Trophoblast cell (in vitro differentiated cells and primary cell): ENCODE measurements at regions not wholly inside any gene's neighbourhood (a gene's known extent, or its start where the extent isn't known, plus 50 kb on each side); places are given as distances from the start of the nearest gene placed in this dataset.

Experiments used
- DNase-seq, 2 donors: peaks; one replicate each; pipeline ENCODE4 v3.0.0-alpha.2; 2016
- H2AFZ ChIP-seq: 2 replicates; pipeline ENCODE4 v1.6.1; 2013; ENCODE audit warnings: low read length, moderate library complexity, mild to moderate bottlenecking; ENCODE audit not compliant: insufficient read depth, poor library complexity
- H2AK5ac ChIP-seq: 2 replicates; pipeline ENCODE4 v1.6.1; 2013; ENCODE audit warnings: mild to moderate bottlenecking, low read length
- H2BK120ac ChIP-seq: 2 replicates; pipeline ENCODE4 v1.6.1; 2013; ENCODE audit warnings: low read length, mild to moderate bottlenecking, moderate library complexity; ENCODE audit not compliant: insufficient read depth, poor library complexity
- H2BK12ac ChIP-seq: 2 replicates; pipeline ENCODE4 v1.6.1; 2013; ENCODE audit warnings: mild to moderate bottlenecking, low read length, moderate library complexity
- H2BK5ac ChIP-seq: 2 replicates; pipeline ENCODE4 v1.6.1; 2013; ENCODE audit warnings: low read length, low read depth, moderate library complexity, mild to moderate bottlenecking; ENCODE audit not compliant: poor library complexity
- H3K14ac ChIP-seq: 2 replicates; pipeline ENCODE4 v1.6.1; 2013; ENCODE audit warnings: mild to moderate bottlenecking, low read length
- H3K18ac ChIP-seq: 2 replicates; pipeline ENCODE4 v1.6.1; 2013; ENCODE audit warnings: mild to moderate bottlenecking, low read length
- H3K23ac ChIP-seq: 2 replicates; pipeline ENCODE4 v1.6.1; 2013; ENCODE audit warnings: low read length
- H3K27ac ChIP-seq: 2 replicates; pipeline ENCODE4 v1.5.1; 2013; ENCODE audit warnings: low read depth, mild to moderate bottlenecking, inconsistent platforms, low read length, moderate library complexity
- H3K27me3 ChIP-seq: 2 replicates; pipeline ENCODE4 v1.6.1; 2013; ENCODE audit warnings: inconsistent platforms, mild to moderate bottlenecking, low read length, moderate library complexity; ENCODE audit not compliant: insufficient read depth
- H3K36me3 ChIP-seq, 2 experiments: 1 replicate in 1 of 2; 2 replicates in 1 of 2; pipeline ENCODE4 v1.6.1; 2013; ENCODE audit warnings: low read length in 2 of 2, mild to moderate bottlenecking in 2 of 2, moderate library complexity in 1 of 2; ENCODE audit not compliant: insufficient read depth in 2 of 2, control insufficient read depth in 1 of 2
- H3K4ac ChIP-seq: 2 replicates; pipeline ENCODE4 v1.6.1; 2013; ENCODE audit warnings: low read depth, mild to moderate bottlenecking, low read length, moderate library complexity
- H3K4me1 ChIP-seq, 2 experiments: 1 replicate in 1 of 2; 2 replicates in 1 of 2; pipeline ENCODE4 v1.6.1; 2013; ENCODE audit warnings: low read length in 2 of 2, mild to moderate bottlenecking in 2 of 2, moderate library complexity in 1 of 2; ENCODE audit not compliant: insufficient read depth in 2 of 2, control insufficient read depth in 1 of 2
- H3K4me2 ChIP-seq: 2 replicates; pipeline ENCODE4 v1.6.1; 2013; ENCODE audit warnings: inconsistent platforms, mild to moderate bottlenecking, low read length, moderate library complexity
- H3K4me3 ChIP-seq: 2 replicates; pipeline ENCODE4 v1.5.1; 2013; ENCODE audit warnings: mild to moderate bottlenecking, low read depth, low read length, inconsistent platforms
- H3K79me1 ChIP-seq: one replicate; pipeline ENCODE4 v1.6.1; 2013; ENCODE audit warnings: low read length
- H3K79me2 ChIP-seq: 2 replicates; pipeline ENCODE4 v1.6.1; 2013; ENCODE audit warnings: low read length, mild to moderate bottlenecking; ENCODE audit not compliant: control insufficient read depth, insufficient read depth, poor library complexity
- H3K9ac ChIP-seq: 2 replicates; pipeline ENCODE4 v1.6.1; 2013; ENCODE audit warnings: mild to moderate bottlenecking, low read length
- H3K9me3 ChIP-seq: 2 replicates; pipeline ENCODE4 v1.6.1; 2013; ENCODE audit warnings: low read depth, mild to moderate bottlenecking, control low read depth, inconsistent platforms, low read length; ENCODE audit not compliant: insufficient read depth
- H4K12ac ChIP-seq: 2 replicates; pipeline ENCODE4 v1.6.1; 2013; ENCODE audit warnings: low read depth, mild to moderate bottlenecking, low read length, moderate library complexity
- H4K8ac ChIP-seq: 2 replicates; pipeline ENCODE4 v1.6.1; 2013; ENCODE audit warnings: low read depth, mild to moderate bottlenecking, low read length, moderate library complexity
- H4K91ac ChIP-seq: one replicate; pipeline ENCODE4 v1.6.1; 2013; ENCODE audit warnings: low read depth, mild to moderate bottlenecking, low read length, moderate library complexity
- WGBS: extraction: QIAGEN DNeasy Blood & Tissue Kit; methylation state at CpG from one replicate; pipeline ENCODE4 v1.1.7; 2013; ENCODE audit warnings: missing lambda C conversion rate; ENCODE audit not compliant: insufficient read length, insufficient coverage; ENCODE audit errors: extremely low coverage; 5-methylcytosine and 5-hydroxymethylcytosine counted together

- no peak for DNase-seq
- WGBS = no CpG with 5 or more reads among the region's 1 CpG
- Histone ChIP-seq H3K4me2 (no peak overlapping the region), H3K36me3 (no peaks in the 10 kb centered on the region), H3K4ac (no peak overlapping the region), H2AFZ (no peak overlapping the region), H2BK5ac (no peak overlapping the region), H3K79me2 (no peaks in the 10 kb centered on the region), H3K27ac (no peak overlapping the region), H3K14ac (no peak overlapping the region), H3K27me3 (no peaks in the 10 kb centered on the region), H3K4me3 (no peak overlapping the region), H4K12ac (no peak overlapping the region), H4K91ac (no peak overlapping the region), H2BK120ac (no peak overlapping the region), H3K9me3 (peaks cover 8% of the 10 kb centered on the region), H3K18ac (no peak overlapping the region), H3K4me1 (no peaks in the 10 kb centered on the region), H4K8ac (no peak overlapping the region), H2BK12ac (no peak overlapping the region), H2AK5ac (no peak overlapping the region), H3K9ac (no peak overlapping the region), H3K79me1 (no peaks in the 10 kb centered on the region), H3K23ac (no peak overlapping the region)
These were observed 641.4 kb downstream of the BRD1 start for GRCh38 chr22:49186293-49186692.

- no peak overlapping the region for H2AK5ac ChIP-seq
- H3K23ac ChIP-seq = no peak overlapping the region
- no peak overlapping the region for H3K4me3 ChIP-seq
- no peak overlapping the region for H3K14ac ChIP-seq
- no peak overlapping the region for H4K12ac ChIP-seq
- H3K36me3 ChIP-seq = no peaks in the 10 kb centered on the region
- H3K27me3 ChIP-seq = no peaks in the 10 kb centered on the region
- H3K79me1 ChIP-seq = no peaks in the 10 kb centered on the region
- H3K4me2 ChIP-seq = no peak overlapping the region
- H2BK5ac ChIP-seq = no peak overlapping the region
- no peak overlapping the region for H3K18ac ChIP-seq
- DNase-seq = no peak
- peaks cover 8% of the 10 kb centered on the region for H3K9me3 ChIP-seq
- H4K91ac ChIP-seq = no peak overlapping the region
- H3K9ac ChIP-seq = no peak overlapping the region
- whole genome bisulfite sequencing = 100% methylated on average over 2 of the region's 4 CpGs
- no peak overlapping the region for H2AFZ ChIP-seq
- no peak overlapping the region for H2BK12ac ChIP-seq
- H3K27ac ChIP-seq = no peak overlapping the region
- no peak overlapping the region for H2BK120ac ChIP-seq
- no peaks in the 10 kb centered on the region for H3K79me2 ChIP-seq
- no peak overlapping the region for H4K8ac ChIP-seq
- no peaks in the 10 kb centered on the region for H3K4me1 ChIP-seq
- H3K4ac ChIP-seq = no peak overlapping the region
These were observed 642.2 kb downstream of the BRD1 start for GRCh38 chr22:49185312-49185969.

GRCh38 chr22:49184736-49185135 lies 642.9 kb downstream of the BRD1 start:
- H2BK5ac ChIP-seq = no peak overlapping the region
- H3K27me3 ChIP-seq = no peaks in the 10 kb centered on the region
- no peak overlapping the region for H3K4me2 ChIP-seq
- no peaks in the 10 kb centered on the region for H3K36me3 ChIP-seq
- H4K91ac ChIP-seq = no peak overlapping the region
- H3K79me1 ChIP-seq = no peaks in the 10 kb centered on the region
- H3K27ac ChIP-seq = no peak overlapping the region
- no CpG with 5 or more reads among the region's 15 CpGs for WGBS
- H3K9ac ChIP-seq = no peak overlapping the region
- H3K18ac ChIP-seq = no peak overlapping the region
- no peak overlapping the region for H2AK5ac ChIP-seq
- peaks cover 8% of the 10 kb centered on the region for H3K9me3 ChIP-seq
- H3K14ac ChIP-seq = no peak overlapping the region
- no peak overlapping the region for H2AFZ ChIP-seq
- no peak overlapping the region for H2BK12ac ChIP-seq
- H2BK120ac ChIP-seq = no peak overlapping the region
- no peak overlapping the region for H3K23ac ChIP-seq
- no peaks in the 10 kb centered on the region for H3K79me2 ChIP-seq
- H3K4ac ChIP-seq = no peak overlapping the region
- H4K12ac ChIP-seq = no peak overlapping the region
- no peak overlapping the region for H3K4me3 ChIP-seq
- DNase-seq = no peak
- no peaks in the 10 kb centered on the region for H3K4me1 ChIP-seq
- no peak overlapping the region for H4K8ac ChIP-seq

DNA sequence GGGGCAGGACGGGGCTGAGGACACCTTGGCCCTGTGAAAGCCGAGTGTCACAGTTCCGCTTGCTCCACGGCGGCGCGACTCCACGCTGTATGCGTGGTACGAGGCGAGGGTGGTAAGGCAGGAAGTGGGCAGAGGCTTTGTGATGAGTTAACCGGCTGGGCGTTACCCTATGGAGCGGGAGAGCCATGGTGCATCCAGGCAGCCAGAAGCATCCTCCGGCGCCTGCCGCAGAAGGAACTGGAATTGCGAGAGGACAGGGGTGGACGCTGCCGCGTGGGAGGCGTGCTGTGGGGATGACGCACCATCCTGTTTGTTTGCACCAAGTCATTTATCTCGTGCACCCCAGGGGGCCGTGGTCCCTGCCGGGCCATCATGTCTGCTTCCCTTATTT lies 643.9 kb downstream of the BRD1 start:
- Histone ChIP-seq H3K79me2 (no peaks in the 10 kb centered on the region), H2BK120ac (no peak overlapping the region), H3K79me1 (no peaks in the 10 kb centered on the region), H3K36me3 (no peaks in the 10 kb centered on the region), H2BK5ac (no peak overlapping the region), H3K4ac (no peak overlapping the region), H3K4me1 (no peaks in the 10 kb centered on the region), H3K4me2 (no peak overlapping the region), H3K14ac (no peak overlapping the region), H4K8ac (no peak overlapping the region), H4K12ac (no peak overlapping the region), H3K23ac (no peak overlapping the region), H2AK5ac (no peak overlapping the region), H2BK12ac (no peak overlapping the region), H3K27ac (no peak overlapping the region), H3K9me3 (peaks cover 8% of the 10 kb centered on the region), H3K27me3 (no peaks in the 10 kb centered on the region), H3K9ac (no peak overlapping the region), H4K91ac (no peak overlapping the region), H3K4me3 (no peak overlapping the region), H3K18ac (no peak overlapping the region), H2AFZ (no peak overlapping the region)
- WGBS = no CpG with 5 or more reads among the region's 26 CpGs
- no peak for DNase-seq
